ENCODE measurements at regions not wholly inside any gene's neighbourhood (a gene's known extent, or its start where the extent isn't known, plus 50 kb on each side); places are given as distances from the start of the nearest gene placed in this dataset.

GRCh38 chr18:25568986-25569385 is 217.0 kb upstream of the ZNF521 start:
- Histone ChIP-seq H3K56ac (ENCODE audit: extremely low read depth, insufficient read depth, low read length) (no peak overlapping the region), H2AFZ (replicated peaks; ENCODE audit: low read length, poor library complexity) (no peak overlapping the region), H2BK5ac (ENCODE audit: low read depth, low read length, poor library complexity, severe bottlenecking) (no peak overlapping the region), H3K4ac (ENCODE audit: low read depth, low read length) (no peak overlapping the region), H3K9ac (ENCODE audit: low read depth, low read length) (no peak overlapping the region), H2AK9ac (replicated peaks; ENCODE audit: low read depth, low read length, poor library complexity) (no peak overlapping the region), H3K14ac (replicated peaks; ENCODE audit: low read depth, low read length) (no peak overlapping the region), H4K20me1 (ENCODE audit: insufficient read depth, low read length) (no peaks in the 10 kb centered on the region), H4K91ac (ENCODE audit: insufficient read depth, low read depth, low read length) (no peak overlapping the region), H3K27me3 (ENCODE audit: control insufficient read depth, insufficient read depth, low read length) (no peaks in the 10 kb centered on the region; the same call in 1 of the 2 replicates), H2BK15ac (ENCODE audit: low read depth, low read length) (no peak overlapping the region), H3K9me3 (ENCODE audit: control insufficient read depth, insufficient read depth, low read length) (no peaks in the 10 kb centered on the region), H4K5ac (ENCODE audit: low read depth, low read length) (no peak overlapping the region), H4K8ac (ENCODE audit: low read depth in 2 of 2, low read length in 2 of 2) (no peak overlapping the region), H3K18ac (ENCODE audit: low read depth, low read length) (no peak overlapping the region), H3K79me1 (ENCODE audit: low read depth in 1 of 2, low read length in 2 of 2) (no peaks in the 10 kb centered on the region), H2BK20ac (ENCODE audit: low read depth, low read length) (no peak overlapping the region), H3K27ac (ENCODE audit: insufficient read depth, low read length) (no peak overlapping the region), H3K36me3 (ENCODE audit: control insufficient read depth, insufficient read depth, low read length) (no peaks in the 10 kb centered on the region), H3K4me2 (ENCODE audit: low read depth, low read length) (no peak overlapping the region), H2BK120ac (ENCODE audit: low read depth, low read length) (no peak overlapping the region), H3K23ac (ENCODE audit: low read depth, low read length) (no peak overlapping the region), H3K4me1 (ENCODE audit: control insufficient read depth, insufficient read depth, low read length) (no peaks in the 10 kb centered on the region), H2AK5ac (ENCODE audit: low read depth, low read length) (no peak overlapping the region), H3K9me1 (ENCODE audit: insufficient read depth, low read length) (peaks cover 4% of the 10 kb centered on the region; the same call in 1 of the 2 replicates), H3K4me3 (ENCODE audit: insufficient read depth, low read depth, low read length) (no peak overlapping the region)
- ChIA-PET POLR2A (ENCODE audit: unreplicated experiment) (no interaction called here), CTCF (no interaction called here)
- dilution Hi-C loops (cut with HindIII; ENCODE audit: low sequenced_read_pairs, unreplicated experiment) (no loop called here), in situ Hi-C loops (cut with MboI; ENCODE audit: low sequenced_read_pairs) (loop anchor here (25.0 kb wide), 1 partner anchor 268 kb away; no protein-coding TSS in a partner anchor), intact Hi-C loops (cut with micrococcal nuclease) (no loop called here)
- no TSS peak for BruUV-seq (replicated peaks)
- ATAC-seq (ENCODE audit: low read depth): no peak
- 60% methylated on average over 1 of the region's 5 CpGs; no CpG with 5 or more reads in 1 of the 2 experiments for WGBS, 2 experiments (ENCODE audit: extremely low coverage in 2 of 2, insufficient read length in 1 of 2)
- no peak for DNase-seq
- TF ChIP-seq MAZ (IDR thresholded peaks at IDR 0.05; ENCODE audit: borderline replicate concordance, low read depth, low read length): no peak
- no peak for TF ChIP-seq MAFK (IDR thresholded peaks at IDR 0.05; ENCODE audit: low read depth, low read length)
- TF ChIP-seq FOS (IDR thresholded peaks at IDR 0.05; ENCODE audit: low read depth, low read length): no peak
- no peak for TF ChIP-seq SMC3 (IDR thresholded peaks at IDR 0.05; ENCODE audit: low read depth, low read length)
- TF ChIP-seq RFX5 (IDR thresholded peaks at IDR 0.05; ENCODE audit: low read depth, low read length): no peak
- TF ChIP-seq, protein P1, sequence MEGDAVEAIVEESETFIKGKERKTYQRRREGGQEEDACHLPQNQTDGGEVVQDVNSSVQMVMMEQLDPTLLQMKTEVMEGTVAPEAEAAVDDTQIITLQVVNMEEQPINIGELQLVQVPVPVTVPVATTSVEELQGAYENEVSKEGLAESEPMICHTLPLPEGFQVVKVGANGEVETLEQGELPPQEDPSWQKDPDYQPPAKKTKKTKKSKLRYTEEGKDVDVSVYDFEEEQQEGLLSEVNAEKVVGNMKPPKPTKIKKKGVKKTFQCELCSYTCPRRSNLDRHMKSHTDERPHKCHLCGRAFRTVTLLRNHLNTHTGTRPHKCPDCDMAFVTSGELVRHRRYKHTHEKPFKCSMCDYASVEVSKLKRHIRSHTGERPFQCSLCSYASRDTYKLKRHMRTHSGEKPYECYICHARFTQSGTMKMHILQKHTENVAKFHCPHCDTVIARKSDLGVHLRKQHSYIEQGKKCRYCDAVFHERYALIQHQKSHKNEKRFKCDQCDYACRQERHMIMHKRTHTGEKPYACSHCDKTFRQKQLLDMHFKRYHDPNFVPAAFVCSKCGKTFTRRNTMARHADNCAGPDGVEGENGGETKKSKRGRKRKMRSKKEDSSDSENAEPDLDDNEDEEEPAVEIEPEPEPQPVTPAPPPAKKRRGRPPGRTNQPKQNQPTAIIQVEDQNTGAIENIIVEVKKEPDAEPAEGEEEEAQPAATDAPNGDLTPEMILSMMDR (conservative IDR thresholded peaks at IDR 0.05; ENCODE audit: low read depth, low read length): no peak
- TF ChIP-seq, protein P2, sequence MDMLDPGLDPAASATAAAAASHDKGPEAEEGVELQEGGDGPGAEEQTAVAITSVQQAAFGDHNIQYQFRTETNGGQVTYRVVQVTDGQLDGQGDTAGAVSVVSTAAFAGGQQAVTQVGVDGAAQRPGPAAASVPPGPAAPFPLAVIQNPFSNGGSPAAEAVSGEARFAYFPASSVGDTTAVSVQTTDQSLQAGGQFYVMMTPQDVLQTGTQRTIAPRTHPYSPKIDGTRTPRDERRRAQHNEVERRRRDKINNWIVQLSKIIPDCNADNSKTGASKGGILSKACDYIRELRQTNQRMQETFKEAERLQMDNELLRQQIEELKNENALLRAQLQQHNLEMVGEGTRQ (IDR thresholded peaks at IDR 0.05; ENCODE audit: low read depth, low read length): no peak
- TF ChIP-seq MXI1 (IDR thresholded peaks at IDR 0.05; ENCODE audit: borderline replicate concordance, low read depth, low read length): no peak

All from IMR-90 (cell line).